IMR-90 (cell line): ENCODE measurements at regions not wholly inside any gene's neighbourhood (a gene's known extent, or its start where the extent isn't known, plus 50 kb on each side); places are given as distances from the start of the nearest gene placed in this dataset.
A peak's percentile ranks its signal among the peaks of the same experiment; 100 is the strongest.

ENCODE experiments used
- ATAC-seq: fragments of 200-7000 bp; cut with Tn5 transposase; 2 replicates; pipeline ENCODE4 v1.9.1; 2020; ENCODE audit warnings: low read depth, mild to moderate bottlenecking, moderate library complexity
- BruUV-seq: library from RNA; stranded (reverse); fragments of 400-500 nt; replicated peaks from 2 replicates; lab custom pipeline; 2021; lab: Mats Ljungman, UMichigan
- CTCF ChIA-PET: fragments of 300-600 bp; formaldehyde crosslinking; extraction: SDS; loops from one replicate; lab custom pipeline; 2021; ENCODE audit warnings: antibody characterized with exemption; lab: Yijun Ruan, JAX
- POLR2A ChIA-PET: fragments of 300-600 bp; sonication (Branson Sonifier 250); formaldehyde crosslinking; loops from one replicate; lab custom pipeline; 2022; ENCODE audit warnings: antibody characterized with exemption; ENCODE audit not compliant: unreplicated experiment; lab: Charles Lee
- DNase-seq: peaks from one replicate; pipeline ENCODE4 v3.0.0; 2013
- H2AFZ ChIP-seq: replicated peaks from 2 replicates; pipeline ENCODE3; 2013; ENCODE audit warnings: low read length, mild to moderate bottlenecking; ENCODE audit not compliant: poor library complexity
- H2AK5ac ChIP-seq: 2 replicates; pipeline ENCODE4 v1.6.1; 2013; ENCODE audit warnings: low read depth, low read length, inconsistent platforms
- H2AK9ac ChIP-seq: replicated peaks from 2 replicates; pipeline ENCODE3; 2013; ENCODE audit warnings: mild to moderate bottlenecking, low read depth, low read length, moderate library complexity; ENCODE audit not compliant: poor library complexity
- H2BK120ac ChIP-seq: 2 replicates; pipeline ENCODE4 v1.6.1; 2013; ENCODE audit warnings: low read depth, low read length, inconsistent platforms
- H2BK15ac ChIP-seq: 3 replicates; pipeline ENCODE4 v1.6.1; 2013; ENCODE audit warnings: low read depth, low read length, inconsistent platforms
- H2BK20ac ChIP-seq: 2 replicates; pipeline ENCODE4 v1.6.1; 2013; ENCODE audit warnings: low read depth, mild to moderate bottlenecking, inconsistent platforms, low read length, moderate library complexity
- H2BK5ac ChIP-seq: 2 replicates; pipeline ENCODE4 v1.6.1; 2013; ENCODE audit warnings: mild to moderate bottlenecking, low read depth, low read length, inconsistent platforms; ENCODE audit not compliant: poor library complexity, severe bottlenecking
- H3K14ac ChIP-seq: replicated peaks from 2 replicates; pipeline ENCODE4 v1.6.1; 2013; ENCODE audit warnings: low read depth, low read length, inconsistent platforms
- H3K18ac ChIP-seq: 2 replicates; pipeline ENCODE4 v1.6.1; 2013; ENCODE audit warnings: low read depth, low read length, control low read depth
- H3K23ac ChIP-seq: 2 replicates; pipeline ENCODE4 v1.6.1; 2013; ENCODE audit warnings: low read depth, low read length, inconsistent platforms
- H3K27ac ChIP-seq: 2 replicates; pipeline ENCODE4 v1.5.1; 2013; ENCODE audit warnings: mild to moderate bottlenecking, control low read depth, low read length; ENCODE audit not compliant: insufficient read depth
- H3K27me3 ChIP-seq: 2 replicates; pipeline ENCODE4 v1.6.1; 2013; ENCODE audit warnings: low read length; ENCODE audit not compliant: control insufficient read depth, insufficient read depth
- H3K36me3 ChIP-seq: 2 replicates; pipeline ENCODE4 v1.6.1; 2013; ENCODE audit warnings: low read length, mixed read lengths; ENCODE audit not compliant: control insufficient read depth, insufficient read depth
- H3K4ac ChIP-seq: 2 replicates; pipeline ENCODE4 v1.6.1; 2013; ENCODE audit warnings: low read depth, low read length, inconsistent platforms
- H3K4me1 ChIP-seq: 2 replicates; pipeline ENCODE4 v1.6.1; 2013; ENCODE audit warnings: low read length, mixed read lengths; ENCODE audit not compliant: control insufficient read depth, insufficient read depth
- H3K4me2 ChIP-seq: 2 replicates; pipeline ENCODE4 v1.6.1; 2013; ENCODE audit warnings: low read depth, mild to moderate bottlenecking, control low read depth, low read length, moderate library complexity
- H3K4me3 ChIP-seq: 2 replicates; pipeline ENCODE4 v1.5.1; 2013; ENCODE audit warnings: low read depth, mild to moderate bottlenecking, control low read depth, low read length, moderate library complexity; ENCODE audit not compliant: insufficient read depth
- H3K56ac ChIP-seq: 2 replicates; pipeline ENCODE4 v1.6.1; 2013; ENCODE audit warnings: low read length, inconsistent platforms; ENCODE audit not compliant: insufficient read depth; ENCODE audit errors: extremely low read depth
- H3K79me1 ChIP-seq, 2 experiments: 2 replicates each; pipeline ENCODE4 v1.6.1; 2013; ENCODE audit warnings: low read length in 2 of 2, inconsistent platforms in 1 of 2, low read depth in 1 of 2
- H3K9ac ChIP-seq: 2 replicates; pipeline ENCODE4 v1.6.1; 2013; ENCODE audit warnings: low read depth, low read length, control low read depth
- H3K9me1 ChIP-seq: 2 replicates; pipeline ENCODE4 v1.6.1; 2013; ENCODE audit warnings: low read length, inconsistent platforms; ENCODE audit not compliant: insufficient read depth
- H3K9me3 ChIP-seq: 2 replicates; pipeline ENCODE4 v1.6.1; 2013; ENCODE audit warnings: low read length; ENCODE audit not compliant: control insufficient read depth, insufficient read depth
- H4K20me1 ChIP-seq: 2 replicates; pipeline ENCODE4 v1.6.1; 2013; ENCODE audit warnings: low read length, inconsistent platforms; ENCODE audit not compliant: insufficient read depth
- H4K5ac ChIP-seq: 2 replicates; pipeline ENCODE4 v1.6.1; 2013; ENCODE audit warnings: mild to moderate bottlenecking, low read depth, low read length, control low read depth
- H4K8ac ChIP-seq, 2 experiments: 2 replicates each; pipeline ENCODE4 v1.6.1; 2013; ENCODE audit warnings: low read depth in 2 of 2, low read length in 2 of 2, control low read depth in 1 of 2, inconsistent platforms in 1 of 2
- H4K91ac ChIP-seq: 2 replicates; pipeline ENCODE4 v1.6.1; 2013; ENCODE audit warnings: low read depth, low read length, inconsistent platforms; ENCODE audit not compliant: insufficient read depth
- ELK1 ChIP-seq: fragments of 150-350 bp; IDR thresholded peaks from 2 replicates; pipeline ENCODE4 v1.6.1; 2016; ENCODE audit warnings: low read depth, mild to moderate bottlenecking, low read length, moderate library complexity, borderline replicate concordance
- MXI1 ChIP-seq: IDR thresholded peaks from 2 replicates; pipeline ENCODE4 v1.6.1; 2012; ENCODE audit warnings: low read depth, mild to moderate bottlenecking, low read length, moderate library complexity, borderline replicate concordance
- NFE2L2 ChIP-seq: fragments of 150-350 bp; IDR thresholded peaks from 2 replicates; pipeline ENCODE4 v1.6.1; 2016; ENCODE audit warnings: low read depth, mild to moderate bottlenecking, low read length
- WGBS, 2 experiments: methylation state at CpG; one replicate each; pipeline versions ENCODE4 v1.1.5 to v1.1.7; 2013; ENCODE audit warnings: missing lambda C conversion rate in 2 of 2; ENCODE audit not compliant: insufficient read length in 1 of 2; ENCODE audit errors: extremely low coverage in 2 of 2; 5-methylcytosine and 5-hydroxymethylcytosine counted together
- dilution Hi-C: fragments of 300-500 bp; cut with HindIII; formaldehyde crosslinking; loops from one replicate; pipeline ENCODE4 v1.14.3; 2018; ENCODE audit warnings: low sequenced_read_pairs; ENCODE audit not compliant: unreplicated experiment
- in situ Hi-C: fragments of 300-500 bp; cut with MboI; formaldehyde crosslinking; loops from 3 replicates; pipeline ENCODE4 v1.14.3; 2019; ENCODE audit warnings: low sequenced_read_pairs, inconsistent platforms, mixed read lengths
- intact Hi-C: fragments of 100-400 bp; cut with micrococcal nuclease; formaldehyde crosslinking; loops from 2 replicates; pipeline ENCODE4 v1.10.0; 2022

GRCh38 chr3:106326941-106327695, 458.3 kb upstream of the CBLB start:
- no peaks in the 10 kb centered on the region for H3K36me3 ChIP-seq
- H2BK5ac ChIP-seq: peak overlapping the region; percentile 48
- peaks cover 5% of the 10 kb centered on the region; the same call in 1 of the 2 replicates for H3K9me3 ChIP-seq
- no peaks in the 10 kb centered on the region for H3K79me1 ChIP-seq
- POLR2A ChIA-PET: no interaction called here
- intact Hi-C loops: no loop called here
- peak overlapping the region in 1 of 2 experiments; percentile 68; a peak in 2 of 4 replicates for H4K8ac ChIP-seq
- no peak overlapping the region for H4K5ac ChIP-seq
- H2BK20ac ChIP-seq: peak overlapping the region; percentile 58
- no peaks in the 10 kb centered on the region for H4K20me1 ChIP-seq
- H2AFZ ChIP-seq: no peak overlapping the region
- H3K23ac ChIP-seq: peak overlapping the region; percentile 44
- BruUV-seq: no TSS peak
- H2AK5ac ChIP-seq: peak overlapping the region; percentile 60; the same call in 1 of the 2 replicates
- dilution Hi-C loops: no loop called here
- H3K4me2 ChIP-seq: peak overlapping the region; percentile 84; the same call in 1 of the 2 replicates
- H3K9me1 ChIP-seq: no peaks in the 10 kb centered on the region
- H3K27me3 ChIP-seq: no peaks in the 10 kb centered on the region
- CTCF ChIA-PET: no interaction called here
- H2AK9ac ChIP-seq: no peak overlapping the region
- peak overlapping the region; percentile 78 for H2BK120ac ChIP-seq
- WGBS, 2 experiments: no CpG with 5 or more reads among the region's 4 CpGs
- TF ChIP-seq MXI1 (no peak), ELK1 (no peak), NFE2L2 (no peak)
- DNase-seq: peak; percentile 43
- peak overlapping the region; percentile 26; the same call in 1 of the 2 replicates for H4K91ac ChIP-seq
- H3K18ac ChIP-seq: peak overlapping the region; percentile 2; the same call in 1 of the 2 replicates
- in situ Hi-C loops: no loop called here
- peak overlapping the region; percentile 2; the same call in 1 of the 2 replicates for H3K4me3 ChIP-seq
- H3K4ac ChIP-seq: peak overlapping the region; percentile 18; the same call in 1 of the 2 replicates
- peak; percentile 61 for ATAC-seq
- peak overlapping the region; percentile 12; the same call in 1 of the 3 replicates for H2BK15ac ChIP-seq
- H3K9ac ChIP-seq: no peak overlapping the region
- H3K56ac ChIP-seq: peak overlapping the region; percentile 79
- H3K4me1 ChIP-seq: peaks cover 3% of the 10 kb centered on the region
- H3K14ac ChIP-seq: no peak overlapping the region; the same call in 1 of the 2 replicates
- H3K27ac ChIP-seq: peak overlapping the region; percentile 44; the same call in 1 of the 2 replicates
